HFFc6 (cell line): ENCODE measurements at regions not wholly inside any gene's neighbourhood (a gene's known extent, or its start where the extent isn't known, plus 50 kb on each side); places are given as distances from the start of the nearest gene placed in this dataset.

ENCODE experiments used
- DNase-seq: peaks from one replicate; pipeline ENCODE4 v3.0.0-alpha.2; 2018
- H3K27ac Mint-ChIP-seq: 2 replicates; pipeline ENCODE4 v1.8.0; 2020; ENCODE audit warnings: mild to moderate bottlenecking, mixed read lengths
- H3K27me3 Mint-ChIP-seq: 2 replicates; pipeline ENCODE4 v1.8.0; 2021; ENCODE audit warnings: mild to moderate bottlenecking, moderate library complexity, mixed read lengths; ENCODE audit not compliant: insufficient read depth
- H3K36me3 Mint-ChIP-seq: 2 replicates; pipeline ENCODE4 v1.8.0; 2021; ENCODE audit warnings: low read depth, mixed read lengths
- H3K4me1 Mint-ChIP-seq: 2 replicates; pipeline ENCODE4 v1.8.0; 2020; ENCODE audit warnings: low read depth, mixed read lengths
- H3K4me3 Mint-ChIP-seq: 2 replicates; pipeline ENCODE4 v1.8.0; 2020; ENCODE audit warnings: mild to moderate bottlenecking, moderate library complexity, mixed read lengths
- H3K9me3 Mint-ChIP-seq: 2 replicates; pipeline ENCODE4 v1.8.0; 2020; ENCODE audit warnings: mild to moderate bottlenecking, mixed read lengths
- TF ChIP-seq, protein P1 (sequence below): fragments of 200-600 bp; sonication (generic); IDR thresholded peaks from 2 replicates; pipeline ENCODE4 v1.5.0; 2021; ENCODE audit warnings: antibody characterized with exemption, mild to moderate bottlenecking

DNA sequence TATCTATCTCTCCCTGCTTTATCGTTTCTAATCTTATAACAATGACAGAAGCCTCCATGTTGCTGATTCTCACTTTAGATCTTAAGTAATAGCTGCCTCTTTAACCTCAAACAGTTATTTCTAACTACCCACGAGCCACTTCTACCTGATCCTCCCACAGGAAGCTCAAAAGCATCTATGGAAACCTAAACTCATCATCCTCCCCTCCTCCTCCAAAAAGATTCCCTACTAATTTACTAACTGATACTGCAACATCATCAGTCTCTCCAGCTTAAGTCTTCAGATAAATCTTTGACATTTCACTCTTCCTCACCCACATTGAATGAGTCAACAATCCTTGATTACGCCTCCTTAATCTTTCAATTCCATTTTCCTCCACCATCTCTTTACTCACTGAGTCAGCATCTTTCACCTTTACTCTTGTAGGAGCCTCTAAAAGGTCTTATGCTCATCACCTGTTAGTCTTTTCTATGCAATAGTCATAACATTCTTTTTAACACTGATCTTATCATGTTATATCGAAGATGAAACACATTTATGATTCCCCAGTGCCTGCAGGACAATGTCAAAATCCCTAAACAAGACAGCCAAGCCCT lies 526.7 kb upstream of the CDH4 start:
- Mint-ChIP-seq H3K4me1 (no peaks in the 10 kb centered on the region), H3K9me3 (peaks cover 8% of the 10 kb centered on the region; the same call in 1 of the 2 replicates), H3K27ac (no peak overlapping the region), H3K4me3 (no peak overlapping the region), H3K27me3 (no peaks in the 10 kb centered on the region), H3K36me3 (no peaks in the 10 kb centered on the region)
- TF ChIP-seq, protein P1, sequence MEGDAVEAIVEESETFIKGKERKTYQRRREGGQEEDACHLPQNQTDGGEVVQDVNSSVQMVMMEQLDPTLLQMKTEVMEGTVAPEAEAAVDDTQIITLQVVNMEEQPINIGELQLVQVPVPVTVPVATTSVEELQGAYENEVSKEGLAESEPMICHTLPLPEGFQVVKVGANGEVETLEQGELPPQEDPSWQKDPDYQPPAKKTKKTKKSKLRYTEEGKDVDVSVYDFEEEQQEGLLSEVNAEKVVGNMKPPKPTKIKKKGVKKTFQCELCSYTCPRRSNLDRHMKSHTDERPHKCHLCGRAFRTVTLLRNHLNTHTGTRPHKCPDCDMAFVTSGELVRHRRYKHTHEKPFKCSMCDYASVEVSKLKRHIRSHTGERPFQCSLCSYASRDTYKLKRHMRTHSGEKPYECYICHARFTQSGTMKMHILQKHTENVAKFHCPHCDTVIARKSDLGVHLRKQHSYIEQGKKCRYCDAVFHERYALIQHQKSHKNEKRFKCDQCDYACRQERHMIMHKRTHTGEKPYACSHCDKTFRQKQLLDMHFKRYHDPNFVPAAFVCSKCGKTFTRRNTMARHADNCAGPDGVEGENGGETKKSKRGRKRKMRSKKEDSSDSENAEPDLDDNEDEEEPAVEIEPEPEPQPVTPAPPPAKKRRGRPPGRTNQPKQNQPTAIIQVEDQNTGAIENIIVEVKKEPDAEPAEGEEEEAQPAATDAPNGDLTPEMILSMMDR: no peak
- no peak for DNase-seq

DNA sequence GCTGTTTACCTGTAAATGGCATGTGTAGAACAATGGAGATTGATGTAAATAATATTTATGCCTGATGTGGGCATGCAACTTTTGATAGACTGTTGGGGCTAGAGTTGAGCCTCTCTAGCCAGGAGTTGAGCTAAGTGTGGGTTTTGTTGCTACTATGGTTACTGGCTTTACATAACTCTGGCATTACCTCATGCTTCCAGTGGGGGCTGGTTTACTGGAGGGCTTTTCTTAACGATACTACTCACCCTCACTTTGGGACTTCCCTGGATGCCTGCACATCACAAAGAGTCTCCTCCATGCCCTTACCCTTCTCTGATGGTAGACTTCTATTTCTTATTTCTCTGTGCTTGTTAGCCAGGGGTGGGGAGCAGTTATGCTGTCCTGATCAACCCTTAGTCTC lies 524.6 kb upstream of the CDH4 start:
- Mint-ChIP-seq H3K36me3 (no peaks in the 10 kb centered on the region), H3K4me3 (no peak overlapping the region), H3K4me1 (no peaks in the 10 kb centered on the region), H3K27ac (no peak overlapping the region), H3K27me3 (no peaks in the 10 kb centered on the region), H3K9me3 (peaks cover 18% of the 10 kb centered on the region)
- DNase-seq: no peak
- TF ChIP-seq, protein P1: no peak

GRCh38 chr20:60728705-60729104 lies 523.4 kb upstream of the CDH4 start:
- Mint-ChIP-seq H3K27ac (no peak overlapping the region), H3K4me3 (no peak overlapping the region), H3K36me3 (no peaks in the 10 kb centered on the region), H3K9me3 (peaks cover 18% of the 10 kb centered on the region), H3K4me1 (no peaks in the 10 kb centered on the region), H3K27me3 (no peaks in the 10 kb centered on the region)
- no peak for DNase-seq
- TF ChIP-seq, protein P1: no peak

DNA sequence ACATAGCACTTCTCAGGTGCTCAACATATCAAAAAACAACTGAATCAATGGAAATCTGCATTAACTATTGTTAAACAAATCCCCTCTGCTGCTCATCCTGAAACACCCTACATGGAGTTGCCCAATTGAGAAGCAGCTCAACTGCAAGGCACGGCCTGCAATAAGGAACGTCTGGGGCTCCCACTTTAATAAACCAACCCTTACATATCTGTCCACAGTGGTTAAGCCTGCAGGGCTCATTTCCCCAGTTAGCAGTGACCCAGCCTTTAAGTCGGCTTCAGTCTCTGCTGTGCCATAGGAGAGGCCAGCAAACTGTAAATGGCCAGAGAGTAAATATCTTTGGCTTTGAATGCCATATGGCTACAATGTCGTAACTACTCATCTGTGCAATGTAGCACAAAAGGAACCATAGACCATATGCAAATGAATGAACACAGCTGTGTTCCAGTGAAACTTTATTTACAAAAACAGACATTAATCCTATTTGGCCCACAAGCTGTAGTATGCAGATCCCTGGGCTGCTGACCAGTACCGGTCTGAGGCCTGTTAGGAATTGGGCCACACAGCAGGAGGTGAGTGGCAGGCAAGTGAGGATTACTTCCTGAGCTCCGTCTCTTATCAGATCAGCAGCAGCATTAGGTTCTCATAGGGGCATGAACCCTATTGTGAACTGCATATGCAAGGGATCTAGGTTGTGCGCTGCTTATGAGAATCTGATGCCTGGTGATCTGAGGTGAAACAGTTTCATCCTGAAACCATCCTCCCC lies 522.7 kb upstream of the CDH4 start:
- H3K27me3 Mint-ChIP-seq: no peaks in the 10 kb centered on the region; the same call in 1 of the 2 replicates
- DNase-seq: no peak
- no peak overlapping the region for H3K27ac Mint-ChIP-seq
- no peaks in the 10 kb centered on the region for H3K36me3 Mint-ChIP-seq
- TF ChIP-seq, protein P1: no peak
- H3K9me3 Mint-ChIP-seq: peaks cover 18% of the 10 kb centered on the region
- no peak overlapping the region for H3K4me3 Mint-ChIP-seq
- no peaks in the 10 kb centered on the region for H3K4me1 Mint-ChIP-seq

DNA sequence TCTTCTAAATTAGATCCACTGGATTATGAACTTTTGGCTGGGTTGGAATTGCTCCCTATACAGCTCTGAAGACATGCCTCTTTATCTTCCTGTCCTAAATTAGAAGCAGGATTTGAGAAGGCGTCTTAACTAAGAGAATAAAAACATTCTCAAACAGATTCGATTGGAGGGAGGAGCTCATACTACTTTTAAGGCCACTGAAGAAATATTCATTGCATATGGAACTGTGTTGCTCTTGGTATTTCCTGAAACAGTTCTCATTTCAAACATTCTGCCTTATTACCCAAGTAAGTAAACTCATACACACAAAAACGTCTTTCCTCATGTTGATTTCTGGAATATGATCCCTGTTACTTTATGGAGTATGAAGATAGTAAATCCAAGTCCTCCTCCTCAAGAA lies 519.7 kb upstream of the CDH4 start:
- TF ChIP-seq, protein P1: no peak
- no peak for DNase-seq
- H3K4me3 Mint-ChIP-seq: no peak overlapping the region
- no peaks in the 10 kb centered on the region; the same call in 1 of the 2 replicates for H3K27me3 Mint-ChIP-seq
- H3K9me3 Mint-ChIP-seq: peaks cover 10% of the 10 kb centered on the region
- H3K27ac Mint-ChIP-seq: no peak overlapping the region
- no peaks in the 10 kb centered on the region for H3K36me3 Mint-ChIP-seq
- no peaks in the 10 kb centered on the region for H3K4me1 Mint-ChIP-seq
